AG08396 (cell line): ENCODE measurements at regions not wholly inside any gene's neighbourhood (a gene's known extent, or its start where the extent isn't known, plus 50 kb on each side); places are given as distances from the start of the nearest gene placed in this dataset.

Experiments used
- DNase-seq: peaks from one replicate; pipeline ENCODE4 v3.0.0; 2012; ENCODE audit warnings: low spot score, mixed read lengths

DNA sequence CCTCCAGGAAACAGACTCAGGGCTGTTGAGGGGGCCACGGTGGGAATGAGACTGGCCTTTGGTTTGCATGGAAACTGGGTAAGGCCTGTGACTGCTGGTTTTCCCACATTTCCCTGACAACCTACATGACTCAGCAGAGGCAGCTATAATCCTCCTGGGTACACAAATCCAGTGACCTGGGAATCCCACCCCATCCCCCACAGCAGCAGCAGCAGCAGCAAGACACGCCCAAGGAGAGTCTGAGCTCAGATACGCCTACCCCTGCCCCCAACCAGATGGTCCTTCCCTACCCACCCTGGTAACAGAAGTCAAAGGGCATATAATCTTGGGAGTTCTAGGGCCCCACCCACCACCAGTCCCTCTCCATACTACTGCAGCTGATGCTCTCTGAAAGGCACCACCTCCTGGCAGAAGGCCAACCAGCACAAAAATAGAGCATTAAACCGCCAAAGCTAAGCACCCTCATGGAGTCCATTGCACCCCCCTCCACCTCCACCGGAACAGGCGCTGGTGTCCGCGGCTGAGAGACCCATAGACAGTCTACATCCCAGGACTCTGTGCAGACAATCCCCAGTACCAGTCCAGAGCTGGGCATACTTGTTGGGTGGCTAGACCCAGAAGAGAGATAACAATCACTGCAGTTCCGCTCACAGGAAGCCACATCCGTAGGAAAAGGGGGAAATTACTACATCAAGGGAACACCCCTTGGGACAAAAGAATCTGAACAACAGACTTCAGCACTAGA lies 237.2 kb upstream of the SPRY2 start:
- DNase-seq: no peak

- DNase-seq: no peak
Measured at GRCh38 chr13:80577285-80577684, 236.4 kb upstream of the SPRY2 start.

DNA sequence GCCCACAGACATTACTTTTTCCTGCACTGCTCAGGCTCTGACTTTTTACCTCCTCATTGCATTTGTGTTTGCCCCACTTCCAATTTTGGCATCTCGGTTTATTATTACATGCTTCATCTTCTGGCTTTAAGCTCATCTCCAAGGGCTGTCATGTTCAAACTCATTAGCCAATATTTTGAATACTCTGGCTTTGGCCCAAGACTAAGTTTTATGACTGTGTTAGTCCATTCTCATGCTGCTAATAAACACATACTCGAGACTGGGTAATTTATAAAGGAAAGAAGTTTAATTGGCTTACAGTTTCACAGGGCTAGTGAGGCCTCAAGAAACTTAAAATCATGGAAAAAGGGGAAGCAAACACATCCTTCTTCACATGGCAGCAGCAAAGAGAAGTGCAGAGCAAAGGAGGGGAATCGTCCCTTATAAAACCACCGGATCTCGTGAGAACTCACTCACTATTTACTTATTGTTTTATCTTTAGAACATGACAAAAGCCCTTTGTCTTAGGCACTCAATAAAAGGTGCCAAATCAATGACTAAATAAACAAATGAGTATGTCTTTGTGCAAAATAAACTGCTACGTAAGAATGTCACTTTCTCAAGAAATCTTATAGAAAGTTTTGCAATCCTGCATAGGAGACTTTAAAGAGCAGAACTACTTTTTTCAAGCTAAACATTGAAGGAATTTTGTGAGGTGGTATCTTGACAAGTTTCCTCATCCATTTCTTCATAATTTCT lies 233.4 kb upstream of the SPRY2 start:
- DNase-seq: no peak

- no peak for DNase-seq
Measured at GRCh38 chr13:80572923-80573316, 232.0 kb upstream of the SPRY2 start.

DNA sequence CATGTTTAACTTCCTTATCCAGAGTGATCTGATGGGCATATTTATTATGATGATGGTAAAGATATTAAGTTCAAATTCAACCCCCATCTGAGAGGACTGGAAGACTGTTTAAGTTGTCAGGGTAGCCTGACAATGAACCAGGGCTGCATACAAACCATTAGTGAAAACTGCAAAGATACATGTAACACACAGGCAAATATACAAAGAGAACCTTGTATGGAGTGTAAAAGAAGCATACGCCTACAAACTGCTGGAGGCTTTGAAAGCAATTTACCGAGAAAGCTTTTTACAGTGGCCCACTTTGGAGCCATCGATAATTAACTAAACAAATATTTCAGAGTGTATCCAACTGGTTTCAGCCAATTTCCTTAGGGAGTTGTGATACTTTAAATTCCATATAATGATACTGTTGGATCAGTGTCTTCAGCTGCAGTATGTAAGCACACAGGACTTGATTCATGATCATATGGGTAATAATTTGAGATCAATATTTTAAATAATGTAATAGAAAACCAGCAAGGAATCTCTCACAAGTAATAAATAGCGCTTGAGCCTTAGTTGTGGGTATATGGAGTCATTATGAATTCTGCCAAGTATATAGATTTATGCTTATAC lies 231.5 kb upstream of the SPRY2 start:
- no peak for DNase-seq

DNA sequence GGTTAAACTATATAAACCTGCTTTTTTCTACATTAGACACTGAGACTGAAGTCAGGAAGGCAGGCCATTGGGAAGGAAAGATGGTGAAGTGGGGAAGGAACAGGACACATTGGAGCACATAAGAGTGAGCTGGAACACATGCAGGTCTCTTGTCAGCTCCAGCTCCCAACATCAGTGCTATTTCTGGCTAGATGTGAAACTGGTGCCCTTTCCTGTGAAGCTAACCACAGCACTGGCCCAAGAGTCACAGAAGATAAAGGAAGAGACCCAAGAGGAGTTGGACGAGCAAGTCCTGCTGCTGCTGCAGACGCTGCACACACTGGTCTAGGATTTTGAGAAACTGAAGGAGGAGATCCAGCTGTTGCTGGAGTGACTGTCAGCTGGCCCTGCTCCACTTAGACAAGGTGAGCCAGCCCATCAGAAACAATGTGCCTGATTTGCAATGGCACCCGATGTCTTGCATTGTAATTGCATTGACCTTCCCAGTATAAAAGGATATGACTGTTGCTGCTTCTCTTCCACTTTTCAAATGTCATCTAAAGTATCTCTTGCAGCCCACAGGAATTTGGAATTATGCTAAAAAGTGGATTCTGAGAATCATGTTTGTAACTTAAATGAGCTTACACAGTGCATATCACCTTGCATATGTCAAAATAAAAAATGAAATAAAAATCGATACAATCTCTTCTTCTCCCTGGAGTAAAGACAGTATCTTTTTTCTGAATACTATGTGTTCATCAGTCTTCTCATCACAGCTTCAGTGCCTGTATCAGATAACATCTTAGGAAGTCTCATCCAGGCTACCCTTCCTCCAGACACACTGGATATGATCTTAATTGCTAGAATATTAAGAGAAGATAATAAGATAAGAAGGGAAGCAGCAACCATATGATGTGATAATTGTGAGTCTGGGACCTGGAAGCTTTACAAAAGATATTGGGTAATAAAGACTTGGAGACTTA lies 230.7 kb upstream of the SPRY2 start:
- DNase-seq: no peak

- no peak for DNase-seq
Measured at GRCh38 chr13:80563439-80563838, 222.5 kb upstream of the SPRY2 start.

GRCh38 chr13:80562433-80563156 lies 221.7 kb upstream of the SPRY2 start:
- no peak for DNase-seq

DNA sequence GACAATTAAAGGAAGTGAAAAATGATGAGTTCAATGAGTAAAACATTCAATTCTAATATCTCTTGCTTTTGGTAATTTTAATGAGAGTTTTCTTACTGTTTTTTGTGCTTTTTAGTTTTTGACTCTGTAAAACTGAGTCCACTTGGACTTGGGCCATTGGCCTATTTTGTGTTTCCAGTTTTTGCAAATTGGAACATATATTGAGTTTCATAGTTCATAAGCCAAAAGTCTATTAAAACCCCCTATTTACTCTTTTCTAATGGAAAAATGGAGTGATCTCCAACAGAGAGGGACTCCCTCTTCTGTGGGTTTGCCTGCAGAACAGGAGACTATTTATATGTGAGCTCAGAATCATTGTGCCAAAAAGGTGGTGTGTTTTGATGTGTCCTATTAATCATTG lies 219.7 kb upstream of the SPRY2 start:
- no peak for DNase-seq

- no peak for DNase-seq
Measured at GRCh38 chr13:80559944-80560343, 219.0 kb upstream of the SPRY2 start.

DNA sequence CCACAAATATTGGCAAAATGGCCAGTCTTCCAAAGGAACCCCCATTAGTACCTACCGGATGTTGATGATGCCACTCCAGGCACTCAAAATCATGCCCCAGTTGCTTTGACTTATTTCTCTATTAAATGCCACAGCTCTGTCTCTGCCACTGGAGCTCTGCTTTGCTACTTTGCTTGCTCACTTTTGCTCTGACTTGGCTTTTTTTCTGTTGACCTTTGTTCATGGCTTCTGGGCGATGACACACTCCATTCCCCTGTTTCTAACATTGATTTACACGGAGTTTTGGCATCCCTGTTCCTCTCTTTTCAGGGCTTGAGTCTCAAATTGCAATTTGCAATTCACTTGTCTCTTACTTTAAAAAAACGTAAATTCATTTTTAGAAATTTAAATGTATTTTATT lies 217.1 kb upstream of the SPRY2 start:
- DNase-seq: no peak

DNA sequence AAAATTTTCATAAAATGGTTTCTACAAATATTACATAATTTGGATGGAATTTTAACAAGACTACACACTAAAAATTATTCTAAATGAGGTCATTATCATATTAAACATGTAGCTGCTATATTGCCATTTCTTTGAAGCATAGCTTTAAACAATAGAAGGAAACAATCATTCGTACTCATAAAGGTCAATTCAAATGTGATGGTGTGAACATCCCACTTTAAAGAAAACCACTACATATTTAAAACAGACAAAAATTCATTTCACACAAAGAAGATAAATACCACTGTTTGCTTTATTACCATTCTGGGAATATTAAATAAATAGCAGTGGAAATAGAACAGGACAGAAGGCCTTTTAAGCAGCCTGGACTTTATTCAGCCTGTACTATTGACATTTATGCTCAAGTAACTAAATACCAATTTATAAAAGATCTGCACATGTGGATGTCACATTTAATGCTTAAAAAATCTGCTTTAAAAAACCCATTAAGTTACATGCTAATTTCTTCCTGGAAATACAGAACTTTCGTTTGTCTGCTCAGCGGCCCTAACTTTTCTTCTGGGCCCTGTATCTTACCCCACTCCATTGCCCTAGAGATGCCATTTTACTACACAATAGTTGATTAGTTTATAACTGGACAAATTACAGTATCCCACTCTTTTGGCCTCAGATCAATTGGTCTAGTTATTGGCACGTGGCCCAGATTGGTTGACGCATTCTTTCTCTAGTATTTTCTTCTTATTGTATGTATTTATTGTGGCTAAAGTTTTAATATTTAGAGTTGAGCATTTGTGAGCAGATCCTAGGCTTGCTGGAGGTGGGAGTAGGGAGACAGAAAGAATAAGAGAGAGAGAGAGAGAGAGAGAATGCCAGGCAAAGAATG lies 215.1 kb upstream of the SPRY2 start:
- DNase-seq: no peak

DNA sequence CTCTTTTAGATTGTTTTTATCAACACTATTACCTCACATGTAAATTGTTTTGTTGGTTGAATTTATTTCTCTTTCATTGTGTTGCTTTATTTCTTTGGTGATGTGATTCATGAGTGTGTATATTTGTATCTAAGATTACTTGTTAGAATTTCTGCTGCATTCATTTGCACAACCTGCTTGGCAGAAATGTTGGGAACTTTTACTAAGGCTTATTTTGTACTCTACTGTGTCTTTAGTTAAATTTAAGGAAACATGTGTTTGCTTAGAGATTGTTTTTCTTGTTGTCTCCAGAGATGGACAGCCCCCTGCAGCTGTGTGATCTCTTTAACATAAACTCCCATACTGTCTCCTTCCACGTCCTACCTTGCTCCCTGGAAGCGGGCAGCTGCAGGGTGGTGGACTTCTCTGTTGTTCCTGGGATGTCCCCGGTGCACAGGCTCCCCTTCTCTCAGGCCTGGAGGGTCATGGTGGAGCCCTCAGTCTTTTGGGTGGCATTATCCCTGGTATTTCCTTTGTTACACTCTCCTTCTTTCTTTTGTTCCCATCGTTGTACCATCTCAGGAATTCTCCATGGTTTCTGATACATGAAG lies 212.0 kb upstream of the SPRY2 start:
- no peak for DNase-seq

DNA sequence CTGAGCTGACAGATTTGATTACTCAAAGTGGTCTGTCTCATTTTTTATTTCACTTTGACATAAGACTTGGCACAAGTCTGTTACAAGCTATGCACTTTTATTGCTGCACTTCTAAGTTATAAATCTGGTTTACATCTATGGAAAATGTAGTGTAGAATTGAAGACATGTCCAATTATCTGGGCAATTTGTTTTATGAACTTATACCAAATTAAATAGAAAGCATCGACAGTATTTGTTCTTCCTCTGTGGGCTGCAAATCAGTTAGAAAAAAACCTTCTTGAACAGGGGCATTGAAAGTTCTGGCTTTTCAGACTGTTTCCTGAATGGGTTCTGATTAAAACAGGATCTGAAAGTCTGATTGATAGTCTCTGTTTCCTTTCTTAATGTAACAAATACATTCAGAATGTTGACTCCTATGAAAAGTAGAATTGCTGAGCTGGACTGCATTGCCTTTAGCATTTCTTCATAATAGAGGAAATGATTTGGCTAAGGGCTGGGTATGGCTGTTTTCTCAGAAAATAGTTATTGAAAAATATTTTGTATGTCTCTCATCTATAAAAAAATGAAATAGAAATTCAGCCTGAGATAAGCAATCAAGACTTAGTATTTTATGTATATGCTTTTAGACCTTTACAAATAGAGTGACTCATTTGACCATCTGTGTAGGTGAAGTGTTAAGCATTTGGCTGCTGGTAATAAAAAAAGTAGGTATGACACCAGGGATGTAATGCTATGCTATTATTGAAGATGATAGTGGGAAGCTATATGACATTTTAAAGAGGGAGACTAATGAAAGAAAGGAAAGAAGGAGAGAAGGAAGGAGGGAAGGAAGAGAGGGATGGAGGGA lies 210.9 kb upstream of the SPRY2 start:
- no peak for DNase-seq

DNA sequence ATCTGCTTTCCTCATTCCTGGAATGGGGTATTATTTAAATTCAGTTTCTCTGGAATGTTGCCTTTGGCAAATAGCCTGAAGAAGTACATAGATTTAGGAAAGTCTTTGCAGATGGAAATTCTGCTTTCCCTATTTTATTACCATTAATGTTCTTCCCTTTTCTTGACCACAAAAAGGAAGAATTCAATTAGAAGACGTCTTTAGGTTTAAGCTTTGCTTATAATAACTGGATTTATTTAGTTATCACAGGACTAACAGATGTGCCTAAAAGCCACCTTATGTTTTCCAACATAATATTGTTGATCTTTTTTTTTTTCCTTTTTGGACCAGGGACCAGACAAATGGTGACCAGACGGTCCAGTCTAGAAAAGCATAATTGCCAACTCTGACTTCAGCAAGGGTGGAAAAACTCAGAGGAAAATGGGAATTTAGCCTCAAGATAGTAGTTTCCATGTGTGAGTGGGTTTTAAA lies 210.1 kb upstream of the SPRY2 start:
- DNase-seq: no peak

DNA sequence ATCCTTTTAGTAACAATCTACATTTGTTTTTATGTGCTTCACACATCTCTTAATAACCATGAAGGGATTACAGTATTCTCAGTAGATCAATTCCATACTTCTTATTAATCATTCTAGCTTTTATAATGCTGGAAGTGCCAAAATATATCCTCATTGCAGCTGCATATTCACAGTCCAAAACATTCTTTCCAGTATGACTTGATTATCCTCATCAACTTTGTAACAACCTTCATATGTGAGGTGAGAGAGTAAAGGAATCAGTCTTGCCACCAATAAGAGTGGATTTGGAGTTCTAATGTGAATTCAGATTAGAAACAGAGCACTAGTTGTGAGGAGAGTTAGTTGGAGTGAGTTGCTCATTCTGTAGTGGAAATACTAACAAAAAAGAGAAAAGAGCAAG lies 208.0 kb upstream of the SPRY2 start:
- DNase-seq: no peak

GRCh38 chr13:80547885-80548825 lies 207.2 kb upstream of the SPRY2 start:
- no peak for DNase-seq

DNA sequence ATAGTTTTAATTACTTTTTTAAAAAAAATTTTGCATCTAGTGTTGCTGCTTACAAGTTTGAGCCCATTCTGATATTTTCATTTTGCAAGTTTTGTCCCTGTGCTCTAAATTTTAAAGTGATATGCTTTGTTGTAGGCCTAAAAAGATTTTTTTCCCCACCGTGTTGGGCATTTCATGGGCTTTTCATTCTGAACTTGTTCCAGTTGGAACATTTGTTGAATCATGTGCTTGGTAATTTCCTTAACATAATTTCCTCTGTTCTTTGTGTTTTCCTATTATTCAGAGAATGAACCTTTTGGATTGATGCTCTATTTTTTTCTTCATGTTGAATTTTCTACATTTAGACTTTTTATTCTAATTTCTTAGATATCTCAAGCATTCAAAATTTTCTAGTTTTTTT lies 206.4 kb upstream of the SPRY2 start:
- no peak for DNase-seq
